ENCODE measurements at regions not wholly inside any gene's neighbourhood (a gene's known extent, or its start where the extent isn't known, plus 50 kb on each side); places are given as distances from the start of the nearest gene placed in this dataset.
"Not testable (repeated sequence)": the region's sequence is repeated elsewhere in the genome, so short reads cannot be mapped to it uniquely, and the experiment has no call there.

GRCh38 chr18:56305583-56305982, 332.8 kb downstream of the TXNL1 start:
- DNase-seq (ENCODE audit: low spot score in 2 of 2): no peak
- no peaks in the 10 kb centered on the region for H3K9me3 ChIP-seq
- H3K4me3 ChIP-seq: no peak overlapping the region
- peaks cover 9% of the 10 kb centered on the region for H3K4me1 ChIP-seq
- H3K27me3 ChIP-seq (ENCODE audit: low read depth): no peaks in the 10 kb centered on the region
- no peaks in the 10 kb centered on the region for H3K36me3 ChIP-seq (replicated peaks)
- in situ Hi-C loops (cut with MboI; ENCODE audit: low sequenced_read_pairs): no loop called here

- Histone ChIP-seq H3K4me1 (no peaks in the 10 kb centered on the region), H3K27me3 (ENCODE audit: low read depth) (no peaks in the 10 kb centered on the region), H3K9me3 (no peaks in the 10 kb centered on the region), H3K4me3 (no peak overlapping the region), H3K36me3 (replicated peaks) (no peaks in the 10 kb centered on the region)
- in situ Hi-C loops (cut with MboI; ENCODE audit: low sequenced_read_pairs): no loop called here
- no peak for DNase-seq (ENCODE audit: low spot score in 2 of 2)
Observed at GRCh38 chr18:56302156-56302555, 336.2 kb downstream of the TXNL1 start.

GRCh38 chr18:56299740-56300139, 338.7 kb downstream of the TXNL1 start:
- no peaks in the 10 kb centered on the region for H3K36me3 ChIP-seq (replicated peaks)
- H3K9me3 ChIP-seq: no peaks in the 10 kb centered on the region
- H3K4me1 ChIP-seq: no peaks in the 10 kb centered on the region
- DNase-seq (ENCODE audit: low spot score in 2 of 2): no peak
- H3K27me3 ChIP-seq (ENCODE audit: low read depth): no peaks in the 10 kb centered on the region
- H3K4me3 ChIP-seq: no peak overlapping the region
- in situ Hi-C loops (cut with MboI; ENCODE audit: low sequenced_read_pairs): no loop called here

- no peak for DNase-seq (ENCODE audit: low spot score in 2 of 2)
- H3K27me3 ChIP-seq (ENCODE audit: low read depth): no peaks in the 10 kb centered on the region
- in situ Hi-C loops (cut with MboI; ENCODE audit: low sequenced_read_pairs): no loop called here
- H3K4me1 ChIP-seq: no peaks in the 10 kb centered on the region
- H3K36me3 ChIP-seq (replicated peaks): no peaks in the 10 kb centered on the region
- H3K4me3 ChIP-seq: no peak overlapping the region
- H3K9me3 ChIP-seq: no peaks in the 10 kb centered on the region
Observed at GRCh38 chr18:56298935-56299334, 339.5 kb downstream of the TXNL1 start.

GRCh38 chr18:56296381-56296780, 342.0 kb downstream of the TXNL1 start:
- Histone ChIP-seq H3K4me1 (no peaks in the 10 kb centered on the region), H3K27me3 (ENCODE audit: low read depth) (no peaks in the 10 kb centered on the region), H3K36me3 (replicated peaks) (no peaks in the 10 kb centered on the region), H3K9me3 (no peaks in the 10 kb centered on the region), H3K4me3 (no peak overlapping the region)
- DNase-seq (ENCODE audit: low spot score in 2 of 2): no peak
- in situ Hi-C loops (cut with MboI; ENCODE audit: low sequenced_read_pairs): no loop called here

- no peaks in the 10 kb centered on the region for H3K36me3 ChIP-seq (replicated peaks)
- no peaks in the 10 kb centered on the region for H3K27me3 ChIP-seq (ENCODE audit: low read depth)
- no peak overlapping the region for H3K4me3 ChIP-seq
- in situ Hi-C loops (cut with MboI; ENCODE audit: low sequenced_read_pairs): no loop called here
- no peaks in the 10 kb centered on the region for H3K4me1 ChIP-seq
- no peaks in the 10 kb centered on the region for H3K9me3 ChIP-seq
- DNase-seq (ENCODE audit: low spot score in 2 of 2): no peak
Observed at GRCh38 chr18:56294484-56295183, 343.8 kb downstream of the TXNL1 start.

- no peak overlapping the region for H3K4me3 ChIP-seq
- no peaks in the 10 kb centered on the region for H3K9me3 ChIP-seq
- H3K27me3 ChIP-seq (ENCODE audit: low read depth): no peaks in the 10 kb centered on the region
- in situ Hi-C loops (cut with MboI; ENCODE audit: low sequenced_read_pairs): no loop called here
- DNase-seq (ENCODE audit: low spot score in 2 of 2): no peak
- H3K4me1 ChIP-seq: no peaks in the 10 kb centered on the region
- H3K36me3 ChIP-seq (replicated peaks): no peaks in the 10 kb centered on the region
Observed at GRCh38 chr18:56291294-56291693, 347.1 kb downstream of the TXNL1 start.

- Histone ChIP-seq H3K4me3 (no peak overlapping the region), H3K4me1 (no peaks in the 10 kb centered on the region), H3K27me3 (ENCODE audit: low read depth) (no peaks in the 10 kb centered on the region), H3K9me3 (no peaks in the 10 kb centered on the region), H3K36me3 (replicated peaks) (no peaks in the 10 kb centered on the region)
- no peak for DNase-seq (ENCODE audit: low spot score in 2 of 2)
- in situ Hi-C loops (cut with MboI; ENCODE audit: low sequenced_read_pairs): no loop called here
Observed at GRCh38 chr18:56289381-56289780, 349.0 kb downstream of the TXNL1 start.

GRCh38 chr18:56286775-56287325, 351.5 kb downstream of the TXNL1 start:
- Histone ChIP-seq H3K36me3 (replicated peaks) (no peaks in the 10 kb centered on the region), H3K4me1 (no peaks in the 10 kb centered on the region), H3K9me3 (no peaks in the 10 kb centered on the region), H3K4me3 (no peak overlapping the region), H3K27me3 (ENCODE audit: low read depth) (no peaks in the 10 kb centered on the region)
- in situ Hi-C loops (cut with MboI; ENCODE audit: low sequenced_read_pairs): no loop called here
- no peak for DNase-seq (ENCODE audit: low spot score in 2 of 2)

- no peaks in the 10 kb centered on the region for H3K9me3 ChIP-seq
- no peaks in the 10 kb centered on the region for H3K4me1 ChIP-seq
- in situ Hi-C loops (cut with MboI; ENCODE audit: low sequenced_read_pairs): no loop called here
- DNase-seq (ENCODE audit: low spot score in 2 of 2): no peak
- H3K36me3 ChIP-seq (replicated peaks): no peaks in the 10 kb centered on the region
- no peak overlapping the region for H3K4me3 ChIP-seq
- H3K27me3 ChIP-seq (ENCODE audit: low read depth): no peaks in the 10 kb centered on the region
Observed at GRCh38 chr18:56285387-56286065, 352.9 kb downstream of the TXNL1 start.

GRCh38 chr18:56284319-56284718, 354.1 kb downstream of the TXNL1 start:
- Histone ChIP-seq H3K9me3 (no peaks in the 10 kb centered on the region), H3K36me3 (replicated peaks) (no peaks in the 10 kb centered on the region), H3K4me3 (no peak overlapping the region), H3K4me1 (no peaks in the 10 kb centered on the region), H3K27me3 (ENCODE audit: low read depth) (no peaks in the 10 kb centered on the region)
- DNase-seq (ENCODE audit: low spot score in 2 of 2): no peak
- in situ Hi-C loops (cut with MboI; ENCODE audit: low sequenced_read_pairs): no loop called here

- H3K4me3 ChIP-seq: no peak overlapping the region
- no peaks in the 10 kb centered on the region for H3K27me3 ChIP-seq (ENCODE audit: low read depth)
- no peaks in the 10 kb centered on the region for H3K36me3 ChIP-seq (replicated peaks)
- in situ Hi-C loops (cut with MboI; ENCODE audit: low sequenced_read_pairs): no loop called here
- no peaks in the 10 kb centered on the region for H3K4me1 ChIP-seq
- H3K9me3 ChIP-seq: no peaks in the 10 kb centered on the region
- DNase-seq (ENCODE audit: low spot score in 2 of 2): no peak
Observed at GRCh38 chr18:56283316-56283715, 355.1 kb downstream of the TXNL1 start.

GRCh38 chr18:56282234-56283104, 355.9 kb downstream of the TXNL1 start:
- no peak overlapping the region for H3K4me3 ChIP-seq
- H3K9me3 ChIP-seq: no peaks in the 10 kb centered on the region
- no peak for DNase-seq (ENCODE audit: low spot score in 2 of 2)
- H3K27me3 ChIP-seq (ENCODE audit: low read depth): no peaks in the 10 kb centered on the region
- no peaks in the 10 kb centered on the region for H3K4me1 ChIP-seq
- no peaks in the 10 kb centered on the region for H3K36me3 ChIP-seq (replicated peaks)
- in situ Hi-C loops (cut with MboI; ENCODE audit: low sequenced_read_pairs): no loop called here

GRCh38 chr18:56279816-56280215, 358.6 kb downstream of the TXNL1 start:
- in situ Hi-C loops (cut with MboI; ENCODE audit: low sequenced_read_pairs); DNase-seq (ENCODE audit: low spot score in 2 of 2); H3K9me3 ChIP-seq; H3K27me3 ChIP-seq (ENCODE audit: low read depth); H3K36me3 ChIP-seq (replicated peaks); H3K4me3 ChIP-seq; H3K4me1 ChIP-seq: not testable (repeated sequence)

Measured in HAP-1 (cell line).